HG02610 (cell line): ENCODE measurements at regions not wholly inside any gene's neighbourhood (a gene's known extent, or its start where the extent isn't known, plus 50 kb on each side); places are given as distances from the start of the nearest gene placed in this dataset.
"Not testable (repeated sequence)": the region's sequence is repeated elsewhere in the genome, so short reads cannot be mapped to it uniquely, and the experiment has no call there.

ENCODE experiments used
- ATAC-seq: cut with Tn5 transposase; IDR thresholded peaks from one replicate; pipeline ENCODE4 v1.9.1; 2021; ENCODE audit warnings: mild to moderate bottlenecking, moderate library complexity; ENCODE audit not compliant: unreplicated experiment

DNA sequence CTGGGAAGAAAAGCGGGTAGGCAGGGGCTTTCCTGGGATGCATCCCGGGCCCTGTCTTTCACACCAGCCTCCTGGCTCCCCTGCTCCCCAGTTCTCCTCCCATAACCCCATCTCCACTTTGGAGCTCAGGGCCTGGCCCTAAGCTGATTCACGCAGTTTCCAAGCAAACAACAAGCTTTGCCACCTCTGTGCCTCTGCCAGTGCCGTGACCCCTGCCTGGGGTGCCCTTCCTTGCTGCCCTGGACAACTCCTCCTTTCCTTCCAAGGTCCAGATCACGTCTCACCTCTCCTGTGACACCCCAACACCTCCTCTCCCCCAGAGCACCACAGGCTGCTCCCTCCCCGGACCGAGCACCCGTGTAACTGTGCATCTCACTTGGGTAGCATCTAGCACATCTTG, 184.5 kb downstream of the NPIPB11 start:
- ATAC-seq = not testable (repeated sequence)

DNA sequence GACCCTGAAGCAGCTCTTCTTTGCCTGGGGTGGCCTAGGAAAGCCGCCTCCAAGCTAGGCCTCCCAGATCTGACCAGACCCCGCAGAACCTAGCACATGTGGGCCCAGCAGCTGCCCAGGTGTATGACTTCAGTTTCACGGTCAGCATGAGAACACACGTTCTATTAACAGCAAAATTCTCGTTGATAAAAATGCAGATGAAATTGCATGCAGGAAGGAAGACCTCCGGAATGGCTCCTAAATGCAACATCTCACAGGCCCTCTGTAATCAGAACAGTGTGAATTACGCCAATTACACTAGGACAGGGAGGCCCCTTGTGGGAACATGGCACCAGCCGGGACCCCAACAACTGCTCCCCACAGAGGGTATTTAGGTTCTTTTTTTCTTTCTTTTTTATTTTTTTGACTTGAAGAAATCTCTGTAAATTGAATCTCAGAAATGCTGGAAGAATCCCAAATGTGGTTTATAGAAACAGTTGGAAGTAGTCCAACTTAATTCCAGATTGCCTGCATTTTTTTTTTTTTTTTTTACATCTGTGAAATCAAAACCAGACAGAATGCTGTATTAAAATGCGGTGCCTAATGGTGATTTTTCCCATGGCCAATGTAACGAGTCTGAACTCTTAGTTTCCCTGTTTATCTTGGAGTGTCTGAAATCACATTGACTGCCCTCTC, 185.1 kb downstream of the NPIPB11 start:
- ATAC-seq = not testable (repeated sequence)

DNA sequence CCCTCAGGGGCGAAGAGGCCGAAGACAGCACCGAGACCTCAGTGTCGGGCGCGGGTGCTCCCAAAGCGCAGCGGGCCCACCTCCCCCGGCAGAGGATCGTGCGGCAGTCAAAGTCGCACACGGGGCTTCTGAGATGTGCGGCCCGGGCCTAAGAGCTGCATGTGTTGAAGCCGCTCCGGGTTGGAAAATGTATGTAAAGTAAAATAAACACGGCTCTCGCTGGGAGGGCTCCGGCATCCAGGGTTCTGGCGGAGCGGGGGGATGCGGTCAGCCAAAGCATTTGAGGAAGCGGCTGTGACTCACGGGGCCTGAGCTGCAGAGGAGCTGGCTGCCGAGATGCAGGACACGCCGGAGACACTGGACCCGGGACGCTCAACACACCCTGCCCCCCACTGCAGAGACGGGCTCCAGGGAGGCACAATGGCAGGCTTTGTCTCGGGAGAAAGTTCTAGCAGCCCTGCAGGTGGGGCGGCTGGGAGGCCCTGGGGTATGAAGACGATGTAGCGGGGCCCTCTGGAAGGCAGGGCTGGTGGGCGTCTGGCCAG, 185.8 kb downstream of the NPIPB11 start:
- not testable (repeated sequence) for ATAC-seq

GRCh38 chr16:29219966-29220646, 186.4 kb downstream of the NPIPB11 start:
- ATAC-seq = not testable (repeated sequence)

GRCh38 chr16:29219562-29219961, 186.9 kb downstream of the NPIPB11 start:
- ATAC-seq = not testable (repeated sequence)

- ATAC-seq = not testable (repeated sequence)
Observed at GRCh38 chr16:29218649-29219048, 187.9 kb downstream of the NPIPB11 start.

DNA sequence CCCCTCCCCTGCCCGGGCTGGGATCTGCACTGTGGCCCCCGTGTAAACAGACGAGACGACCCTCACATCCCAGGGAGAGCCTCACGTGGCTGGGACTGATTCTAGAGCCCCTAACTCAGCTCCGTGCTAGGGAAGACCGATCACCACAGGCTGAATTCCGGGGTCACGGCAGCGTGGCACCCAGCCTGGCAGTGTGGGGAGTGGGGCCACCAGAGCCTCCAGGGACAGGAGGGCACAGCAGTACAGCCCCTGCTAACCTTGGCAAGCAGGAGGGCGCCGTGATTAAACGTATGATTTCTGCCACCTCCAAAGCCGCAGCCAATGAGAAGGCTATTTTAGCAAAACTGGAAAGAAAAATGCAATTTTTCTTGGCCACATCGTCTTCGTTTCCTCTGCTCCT, 188.3 kb downstream of the NPIPB11 start:
- not testable (repeated sequence) for ATAC-seq

DNA sequence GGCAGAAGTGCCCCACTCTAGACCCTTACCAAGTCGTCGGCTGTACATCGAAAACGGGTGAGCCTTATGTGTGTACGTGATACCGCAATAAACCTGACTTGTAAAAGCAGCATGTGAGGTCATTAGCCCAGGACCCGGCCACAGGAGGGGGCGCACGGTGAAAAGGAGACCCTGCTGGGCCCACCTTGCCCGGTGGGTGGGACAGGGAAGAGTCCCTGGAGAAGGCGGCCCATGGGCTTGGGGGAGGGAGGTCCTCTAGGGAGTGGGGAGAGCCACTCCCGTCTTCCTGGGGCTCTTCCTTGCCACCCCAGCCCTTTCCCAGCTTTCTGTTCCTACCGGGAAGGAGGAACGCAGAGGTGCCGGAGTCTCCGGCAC, 188.8 kb downstream of the NPIPB11 start:
- not testable (repeated sequence) for ATAC-seq

DNA sequence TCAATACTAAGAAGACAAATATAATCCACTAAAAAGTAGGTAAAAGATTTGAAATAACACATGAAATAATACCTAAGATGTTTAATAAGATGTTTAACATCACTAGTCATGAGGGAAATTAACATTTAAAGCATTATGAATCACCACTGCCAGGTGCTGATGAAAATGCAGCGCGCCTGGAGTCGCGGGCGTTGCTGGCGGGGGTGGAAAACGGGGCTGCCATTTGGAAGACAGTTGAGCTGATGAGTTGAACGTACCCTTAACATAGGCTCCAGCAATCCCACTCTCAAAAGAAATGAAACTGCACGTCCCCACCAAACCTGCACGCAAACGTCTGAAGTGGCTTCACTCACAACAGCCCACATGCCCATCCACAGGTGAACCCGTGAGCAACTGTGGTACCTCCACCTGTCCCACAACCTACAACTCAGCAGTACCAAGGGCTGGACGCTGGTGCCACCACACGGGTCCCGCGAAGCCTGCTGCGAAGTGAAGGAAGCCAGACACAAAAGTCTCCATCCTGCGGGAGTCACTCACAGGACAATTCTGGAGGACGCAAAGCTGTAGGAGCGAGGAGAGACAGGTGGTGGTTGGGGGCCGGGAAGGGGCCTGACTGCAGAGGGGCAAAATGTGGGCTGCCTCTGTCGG, 189.3 kb downstream of the NPIPB11 start:
- ATAC-seq = not testable (repeated sequence)

- not testable (repeated sequence) for ATAC-seq
Observed at GRCh38 chr16:29213770-29214169, 192.7 kb downstream of the NPIPB11 start.

GRCh38 chr16:29213251-29213650, 193.3 kb downstream of the NPIPB11 start:
- not testable (repeated sequence) for ATAC-seq

DNA sequence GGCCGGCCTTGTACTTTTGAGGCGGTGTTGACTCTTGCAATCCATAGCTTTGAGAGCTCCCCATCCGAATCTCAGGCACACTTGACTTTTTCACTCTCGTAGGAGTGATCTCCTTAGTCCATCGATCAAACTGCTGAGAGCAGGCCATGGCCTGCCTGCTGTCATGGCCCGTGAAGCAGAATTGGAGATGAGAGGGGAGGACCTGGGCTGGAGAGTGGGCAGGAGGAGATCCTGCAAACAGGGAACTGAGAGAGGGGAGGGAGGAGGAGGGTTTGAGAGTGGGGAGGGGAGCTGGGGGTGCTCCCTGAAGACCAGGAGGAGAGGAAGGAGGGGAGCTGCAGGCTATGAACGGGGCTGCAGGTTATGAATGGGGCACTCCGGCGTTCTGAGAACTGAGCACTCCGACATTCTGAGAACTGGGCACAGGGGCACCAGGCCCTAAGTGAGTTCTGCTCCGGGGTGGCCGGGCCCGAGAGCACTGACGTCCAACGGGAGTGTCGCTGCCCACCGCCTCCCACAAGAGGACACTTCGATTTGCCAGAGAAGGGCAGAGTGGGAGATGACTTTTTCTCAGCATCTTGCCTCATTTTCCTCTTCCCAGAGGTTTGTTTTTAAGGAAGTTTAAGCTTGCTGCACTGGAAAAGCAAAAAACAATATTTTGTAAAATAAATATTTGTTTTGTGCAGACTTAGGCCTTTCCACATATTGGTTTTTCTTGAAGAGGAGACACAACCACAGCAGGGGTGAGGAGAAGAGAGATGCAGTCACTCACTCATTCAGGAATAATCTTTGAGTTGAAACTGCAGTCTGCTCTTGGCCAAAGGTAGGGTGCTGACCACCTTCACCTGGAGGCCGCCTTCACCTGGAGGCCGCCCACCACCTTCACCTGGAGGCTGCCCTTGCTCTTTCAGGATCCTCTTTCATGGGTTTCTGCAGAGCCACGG, 194.2 kb downstream of the NPIPB11 start:
- ATAC-seq = not testable (repeated sequence)

DNA sequence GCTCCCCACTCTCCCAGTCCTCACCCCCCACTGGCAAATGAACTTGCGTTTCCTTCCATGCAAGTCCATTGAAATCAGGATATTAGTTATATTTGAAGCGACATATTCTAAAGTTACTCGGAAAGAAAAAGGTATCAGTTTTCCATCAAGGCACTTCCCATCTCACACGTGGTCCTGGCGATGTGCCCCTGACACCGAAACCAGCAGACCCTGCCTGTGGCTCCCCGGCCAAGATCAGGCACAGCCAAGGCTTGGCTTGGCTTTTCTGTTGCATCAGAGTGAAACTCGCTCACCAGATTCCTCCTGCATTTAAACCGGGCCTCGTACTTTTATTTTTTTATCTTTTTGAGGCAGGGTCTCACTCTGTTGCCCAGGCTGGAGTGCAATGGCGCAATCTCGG, 195.1 kb downstream of the NPIPB11 start:
- ATAC-seq = not testable (repeated sequence)

DNA sequence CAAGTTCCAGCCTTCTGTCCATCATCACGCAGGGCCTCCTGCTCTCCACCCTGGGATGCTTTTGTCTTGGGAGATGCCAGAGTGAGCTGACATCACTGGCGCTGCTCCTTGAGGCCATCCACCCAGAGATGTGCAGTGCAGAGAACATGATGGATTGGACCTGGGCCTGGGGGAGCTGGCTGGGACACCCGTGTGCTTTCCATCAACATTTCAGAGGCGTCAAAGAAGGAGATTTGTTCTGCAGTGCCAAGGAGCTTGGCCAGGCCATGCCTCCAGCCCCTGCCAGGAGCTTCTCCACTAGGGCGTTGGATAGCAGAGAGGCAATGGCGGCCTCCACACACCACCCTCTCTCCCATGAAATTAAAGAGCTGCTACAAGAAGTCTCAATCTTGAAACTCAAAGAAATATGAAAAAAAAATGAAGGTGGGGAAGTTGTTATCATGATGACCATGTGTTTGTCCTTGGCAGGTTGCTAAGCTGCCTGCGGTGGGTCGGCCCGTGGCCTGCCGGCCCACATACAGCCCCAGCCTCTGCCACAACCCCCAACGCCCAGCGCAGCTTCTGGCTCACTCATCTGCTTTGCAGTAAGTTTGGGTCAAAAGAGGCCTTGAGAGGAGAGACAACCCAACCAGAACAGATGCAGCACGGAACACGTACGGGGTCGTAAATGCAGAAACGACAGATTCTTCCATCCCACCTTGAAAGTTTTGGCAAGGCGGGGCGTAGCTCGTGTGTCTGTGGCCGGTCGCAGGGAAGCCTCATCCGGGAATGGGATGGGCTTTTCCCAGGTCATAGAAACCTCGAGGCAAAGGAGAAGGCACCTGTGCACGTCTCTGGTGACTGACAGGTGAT, 196.0 kb downstream of the NPIPB11 start:
- not testable (repeated sequence) for ATAC-seq

- not testable (repeated sequence) for ATAC-seq
Observed at GRCh38 chr16:29206120-29206519, 200.4 kb downstream of the NPIPB11 start.

DNA sequence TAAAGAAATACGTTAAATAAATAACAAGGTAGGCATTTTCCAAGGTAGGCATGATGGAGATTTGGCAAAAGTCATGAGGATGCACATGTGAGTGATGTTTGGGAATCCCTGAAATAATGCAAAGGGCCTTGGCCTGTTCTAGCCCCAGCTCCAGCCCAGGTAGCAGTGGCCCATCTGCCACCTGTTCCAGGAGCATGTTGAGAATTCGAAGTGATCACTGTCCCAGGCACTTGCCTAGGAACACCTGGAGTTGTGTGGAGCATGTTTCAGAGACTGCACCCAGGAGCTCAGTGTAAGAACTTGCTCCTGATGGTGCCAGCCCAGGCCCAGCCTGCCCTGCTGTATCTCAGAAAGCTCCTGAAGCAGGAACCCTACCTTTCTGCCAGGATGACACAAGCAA, 201.4 kb downstream of the NPIPB11 start:
- not testable (repeated sequence) for ATAC-seq

DNA sequence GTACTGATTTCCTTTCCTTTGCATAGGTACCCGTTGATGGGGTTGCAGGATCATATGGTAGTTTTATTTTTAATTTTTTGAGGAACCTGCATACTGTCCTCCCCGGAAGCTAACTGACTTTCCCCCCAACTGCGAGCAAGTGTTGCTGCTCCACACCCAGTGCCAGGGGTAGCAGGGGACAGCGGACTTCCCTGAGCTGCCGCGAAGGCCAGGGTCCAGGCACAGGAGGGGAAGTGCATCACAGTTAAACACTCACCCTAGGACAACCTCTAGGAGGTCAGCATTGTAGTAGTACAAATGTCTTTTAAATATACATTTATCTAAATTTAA, 201.7 kb downstream of the NPIPB11 start:
- ATAC-seq = no peak

GRCh38 chr16:29203933-29204805, 202.3 kb downstream of the NPIPB11 start:
- ATAC-seq = not testable (repeated sequence)
